Activated CD4-positive, alpha-beta memory T cell treated with anti-CD3 and anti-CD28 coated beads for 36 hours (primary cell): ENCODE measurements at regions not wholly inside any gene's neighbourhood (a gene's known extent, or its start where the extent isn't known, plus 50 kb on each side); places are given as distances from the start of the nearest gene placed in this dataset.

Experiments used
- CTCF ChIA-PET: fragments of 350-600 bp; sonication (Branson Sonifier 250); formaldehyde crosslinking; loops from one replicate; lab custom pipeline; 2021; ENCODE audit warnings: antibody characterized with exemption, inconsistent platforms; lab: Charles Lee
- POLR2A ChIA-PET: fragments of 350-600 bp; sonication (Branson Sonifier 250); formaldehyde crosslinking; loops from one replicate; lab custom pipeline; 2021; ENCODE audit warnings: antibody characterized with exemption; lab: Charles Lee
- DNase-seq: peaks from one replicate; pipeline ENCODE4 v3.0.0-alpha.2; 2020
- H3K27ac Mint-ChIP-seq: one replicate; pipeline ENCODE4 v1.8.0; 2021; ENCODE audit warnings: mixed read lengths
- H3K27me3 Mint-ChIP-seq: one replicate; pipeline ENCODE4 v1.8.0; 2021; ENCODE audit warnings: mixed read lengths
- H3K36me3 Mint-ChIP-seq: one replicate; pipeline ENCODE4 v1.8.0; 2021; ENCODE audit warnings: mixed read lengths
- H3K4me1 Mint-ChIP-seq: one replicate; pipeline ENCODE4 v1.8.0; 2021; ENCODE audit warnings: low read depth, mixed read lengths
- H3K4me3 Mint-ChIP-seq: one replicate; pipeline ENCODE4 v1.8.0; 2021; ENCODE audit warnings: mild to moderate bottlenecking, mixed read lengths
- H3K9me3 Mint-ChIP-seq: one replicate; pipeline ENCODE4 v1.8.0; 2021; ENCODE audit warnings: mixed read lengths
- intact Hi-C: fragments of 100-400 bp; cut with micrococcal nuclease; formaldehyde crosslinking; loops from one replicate; pipeline ENCODE4 v1.15.1; 2023

DNA sequence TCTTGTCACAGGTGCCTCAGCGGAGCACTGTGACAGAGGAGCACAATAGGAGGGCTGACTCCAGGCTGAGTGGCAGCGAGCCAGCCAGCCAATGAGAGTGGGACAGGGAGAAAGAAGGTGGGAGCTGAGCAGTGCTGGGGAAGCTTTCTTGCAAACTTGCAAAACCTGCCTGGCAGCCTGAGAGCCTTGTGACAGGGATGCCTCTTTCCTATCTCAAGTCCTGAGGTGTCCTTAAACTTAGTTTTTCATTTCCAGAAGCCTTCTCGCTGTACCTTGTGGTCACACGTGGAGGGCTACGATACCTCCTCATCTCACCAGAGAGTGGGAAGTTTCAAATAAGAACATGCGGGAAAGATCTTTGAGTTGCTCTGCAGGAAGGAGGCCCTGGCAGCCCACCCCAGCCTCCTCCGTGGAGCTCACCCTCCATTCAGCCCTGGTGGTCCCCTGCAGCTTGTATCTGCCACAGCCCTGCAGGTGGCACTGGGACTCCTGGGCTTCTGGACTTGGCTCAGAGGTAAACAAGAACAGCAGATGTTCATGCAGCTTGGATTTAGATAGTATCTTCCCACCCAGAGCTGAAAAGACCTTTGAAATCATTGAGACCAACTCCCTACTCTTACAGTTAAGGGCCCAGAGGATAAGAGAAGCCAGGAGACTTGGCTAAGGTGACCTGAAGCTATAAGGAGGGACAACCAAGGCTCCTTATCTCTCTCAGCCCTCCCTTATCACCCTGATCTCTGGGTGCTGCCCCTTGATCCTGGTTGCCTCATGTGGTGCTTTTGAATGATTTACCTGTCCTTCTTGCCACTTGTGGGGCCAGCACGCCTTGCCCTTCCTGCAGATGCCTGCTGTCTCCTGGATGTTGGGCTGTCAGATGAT lies 153.5 kb upstream of the MAX start:
- no peaks in the 10 kb centered on the region for H3K27me3 Mint-ChIP-seq
- H3K9me3 Mint-ChIP-seq = peaks cover 7% of the 10 kb centered on the region
- H3K27ac Mint-ChIP-seq = no peak overlapping the region
- H3K4me1 Mint-ChIP-seq = peaks cover 20% of the 10 kb centered on the region
- H3K4me3 Mint-ChIP-seq = no peak overlapping the region
- no peak for DNase-seq
- CTCF ChIA-PET = interaction anchor here (1.1 kb wide), 1 partner anchor 65 kb away, joined by 4 read pairs; no protein-coding TSS in a partner anchor
- intact Hi-C loops = no loop called here
- H3K36me3 Mint-ChIP-seq = peaks cover 2% of the 10 kb centered on the region
- POLR2A ChIA-PET = no interaction called here

DNA sequence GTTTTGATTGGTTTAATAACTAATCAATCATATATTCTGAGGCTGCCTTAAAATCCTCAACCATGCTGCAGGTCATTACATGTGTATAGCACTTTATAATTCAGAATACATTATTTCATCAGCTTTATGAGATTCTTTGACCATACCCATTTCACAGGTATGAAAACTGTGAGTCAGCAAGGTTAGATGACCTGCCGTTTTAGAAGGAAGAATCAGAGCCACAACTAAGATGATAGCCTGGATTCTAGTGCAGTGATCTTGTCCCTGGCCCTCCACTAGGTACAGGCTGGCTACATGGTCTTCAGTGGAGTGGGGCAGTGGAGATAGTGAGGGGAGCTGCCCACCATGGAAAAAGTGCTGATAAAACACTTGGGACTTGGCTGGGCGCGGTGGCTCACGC lies 154.4 kb upstream of the MAX start:
- no peak overlapping the region for H3K27ac Mint-ChIP-seq
- H3K4me3 Mint-ChIP-seq = no peak overlapping the region
- H3K4me1 Mint-ChIP-seq = peaks cover 20% of the 10 kb centered on the region
- peaks cover 2% of the 10 kb centered on the region for H3K36me3 Mint-ChIP-seq
- H3K9me3 Mint-ChIP-seq = peaks cover 10% of the 10 kb centered on the region
- no peaks in the 10 kb centered on the region for H3K27me3 Mint-ChIP-seq
- ChIA-PET CTCF (no interaction called here), POLR2A (no interaction called here)
- no peak for DNase-seq
- intact Hi-C loops = no loop called here

DNA sequence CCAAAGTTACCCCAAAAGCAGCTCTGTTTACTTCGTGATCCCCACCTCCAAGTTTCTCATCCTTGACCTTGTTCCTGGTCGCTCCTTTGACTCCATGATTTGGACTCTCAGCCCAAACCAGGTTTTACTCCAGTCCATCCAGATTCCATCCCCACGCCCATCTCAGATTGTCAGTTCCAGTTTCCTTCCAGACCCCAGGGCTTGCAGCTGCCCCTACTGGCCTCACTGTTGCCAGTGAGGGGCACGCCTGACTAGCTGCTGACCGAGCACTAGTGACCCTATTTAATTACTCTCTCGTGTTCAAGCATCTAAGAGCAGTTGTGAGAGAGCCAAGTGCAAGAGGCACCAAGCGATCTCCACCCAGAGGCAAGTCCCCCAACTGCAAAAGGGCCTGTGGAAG lies 155.1 kb upstream of the FUT8 start:
- ChIA-PET POLR2A (no interaction called here), CTCF (no interaction called here)
- Mint-ChIP-seq H3K27ac (no peak overlapping the region), H3K9me3 (peaks cover 10% of the 10 kb centered on the region), H3K4me1 (peaks cover 20% of the 10 kb centered on the region), H3K27me3 (no peaks in the 10 kb centered on the region), H3K4me3 (no peak overlapping the region), H3K36me3 (peaks cover 2% of the 10 kb centered on the region)
- no peak for DNase-seq
- intact Hi-C loops = no loop called here

DNA sequence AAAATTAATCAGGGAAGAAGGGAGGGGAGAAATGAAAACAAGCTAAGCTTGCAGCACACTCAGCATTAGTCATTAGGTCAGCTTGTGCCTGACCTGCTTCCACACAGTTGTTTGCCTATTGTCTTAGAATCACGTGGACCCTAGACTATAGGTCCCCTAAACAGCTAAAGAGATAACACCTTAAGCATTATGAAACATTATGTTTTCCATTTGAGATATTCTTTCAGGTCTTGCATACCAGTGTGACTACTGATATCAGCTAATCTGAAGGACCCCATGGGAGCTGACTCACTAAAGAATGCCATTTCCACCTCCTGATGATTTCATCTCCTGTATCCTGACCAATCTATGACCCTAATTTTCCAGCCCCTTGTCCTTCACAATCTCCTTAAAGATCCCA lies 154.1 kb upstream of the FUT8 start:
- peaks cover 17% of the 10 kb centered on the region for H3K4me1 Mint-ChIP-seq
- no peaks in the 10 kb centered on the region for H3K27me3 Mint-ChIP-seq
- POLR2A ChIA-PET = no interaction called here
- H3K9me3 Mint-ChIP-seq = peaks cover 10% of the 10 kb centered on the region
- DNase-seq = no peak
- H3K27ac Mint-ChIP-seq = no peak overlapping the region
- H3K4me3 Mint-ChIP-seq = no peak overlapping the region
- intact Hi-C loops = no loop called here
- peaks cover 2% of the 10 kb centered on the region for H3K36me3 Mint-ChIP-seq
- CTCF ChIA-PET = no interaction called here

DNA sequence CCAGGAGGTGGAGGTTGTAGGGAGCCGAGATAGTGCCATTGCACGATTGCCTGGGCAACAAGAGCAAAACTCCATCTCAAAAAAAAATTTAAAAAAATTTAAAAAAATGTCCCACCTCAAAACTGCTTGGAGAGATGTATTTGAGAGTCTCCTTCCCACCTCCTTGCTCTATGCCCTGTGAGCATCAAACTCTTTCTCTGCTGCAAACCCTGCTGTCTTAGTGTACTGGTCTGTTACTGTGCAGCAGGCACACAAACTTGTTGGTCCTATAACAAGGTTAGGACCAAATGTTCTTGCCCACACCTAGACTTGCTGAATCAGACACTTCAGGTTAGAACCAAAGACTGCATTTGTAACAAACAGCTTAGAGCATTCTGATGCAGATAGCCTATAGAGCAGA lies 153.5 kb upstream of the FUT8 start:
- Mint-ChIP-seq H3K27ac (no peak overlapping the region), H3K4me3 (no peak overlapping the region), H3K27me3 (no peaks in the 10 kb centered on the region), H3K9me3 (peaks cover 10% of the 10 kb centered on the region), H3K4me1 (peaks cover 17% of the 10 kb centered on the region), H3K36me3 (peaks cover 2% of the 10 kb centered on the region)
- DNase-seq = no peak
- intact Hi-C loops = no loop called here
- ChIA-PET POLR2A (no interaction called here), CTCF (no interaction called here)

DNA sequence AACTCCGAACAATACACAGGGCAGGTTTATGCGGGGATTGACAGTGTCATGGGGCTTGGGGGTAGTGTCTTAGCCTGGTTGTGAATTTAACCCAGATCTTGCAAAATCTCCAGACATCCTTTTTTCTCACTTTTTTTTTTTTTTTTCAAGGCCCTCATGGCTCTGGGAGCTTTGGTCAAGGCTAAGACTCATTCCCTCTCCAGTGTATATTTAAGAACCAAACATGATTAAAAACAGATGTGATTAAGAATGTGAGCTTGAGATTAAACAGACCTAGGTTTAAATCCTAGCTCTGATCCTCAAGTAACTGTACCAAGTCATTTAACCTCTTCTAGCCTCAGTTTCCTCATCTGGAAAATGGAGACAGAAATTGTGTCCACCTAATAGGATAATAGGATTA lies 151.7 kb upstream of the FUT8 start:
- ChIA-PET CTCF (no interaction called here), POLR2A (no interaction called here)
- peaks cover 10% of the 10 kb centered on the region for H3K9me3 Mint-ChIP-seq
- H3K27me3 Mint-ChIP-seq = no peaks in the 10 kb centered on the region
- intact Hi-C loops = no loop called here
- H3K4me3 Mint-ChIP-seq = no peak overlapping the region
- DNase-seq = no peak
- H3K27ac Mint-ChIP-seq = no peak overlapping the region
- peaks cover 2% of the 10 kb centered on the region for H3K36me3 Mint-ChIP-seq
- H3K4me1 Mint-ChIP-seq = peaks cover 7% of the 10 kb centered on the region

DNA sequence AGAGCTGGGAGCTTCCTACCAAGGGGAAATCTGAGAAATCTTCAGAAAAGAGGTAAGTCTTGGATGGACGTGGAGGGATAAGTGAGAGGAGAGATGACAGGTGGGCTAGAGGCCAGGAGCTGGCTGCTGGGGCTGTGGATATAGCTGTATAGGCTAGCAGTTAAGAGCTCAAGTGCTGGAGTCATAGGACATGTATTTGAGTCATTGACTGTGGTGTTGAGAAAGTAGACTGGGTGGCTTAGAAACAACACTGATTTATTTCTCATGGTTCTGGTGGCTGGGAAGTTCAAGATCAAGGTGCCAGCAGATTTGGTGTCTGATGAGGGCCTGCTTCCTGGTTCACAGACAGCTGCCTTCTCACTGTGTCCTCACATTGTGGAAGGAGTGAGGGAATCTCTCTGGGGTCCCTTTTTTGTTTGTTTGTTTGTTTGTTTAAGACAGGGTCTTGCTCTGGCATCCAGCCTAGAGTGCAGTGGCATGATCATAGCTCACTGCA lies 151.1 kb upstream of the FUT8 start:
- DNase-seq = no peak
- Mint-ChIP-seq H3K4me3 (no peak overlapping the region), H3K27me3 (no peaks in the 10 kb centered on the region), H3K27ac (no peak overlapping the region), H3K36me3 (peaks cover 2% of the 10 kb centered on the region), H3K4me1 (peaks cover 7% of the 10 kb centered on the region), H3K9me3 (peaks cover 10% of the 10 kb centered on the region)
- ChIA-PET CTCF (no interaction called here), POLR2A (interaction anchor here (0.7 kb wide), 1 partner anchor 150 kb away, joined by 3 read pairs; no protein-coding TSS in a partner anchor)
- intact Hi-C loops = no loop called here

DNA sequence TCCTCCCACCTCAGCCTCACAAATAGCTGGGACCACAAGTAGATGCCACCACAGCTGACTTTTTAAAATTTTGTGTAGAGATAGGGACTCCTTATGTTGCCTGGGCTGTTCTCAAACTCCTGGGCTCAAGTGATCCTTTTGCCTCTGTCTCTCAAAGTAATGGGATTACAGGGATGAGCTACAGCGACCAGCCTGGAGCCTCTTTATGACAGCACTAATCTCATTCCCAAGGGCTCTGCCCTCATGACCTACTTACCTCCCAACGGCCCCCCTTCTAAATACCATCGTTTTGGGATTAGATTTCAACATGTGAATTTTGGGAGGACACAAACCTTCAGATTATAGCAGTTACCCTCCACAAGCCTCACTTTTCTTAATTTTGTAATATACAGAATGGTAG lies 150.6 kb upstream of the FUT8 start:
- Mint-ChIP-seq H3K9me3 (peaks cover 10% of the 10 kb centered on the region), H3K4me1 (peaks cover 7% of the 10 kb centered on the region), H3K36me3 (peaks cover 2% of the 10 kb centered on the region), H3K4me3 (no peak overlapping the region), H3K27me3 (no peaks in the 10 kb centered on the region), H3K27ac (no peak overlapping the region)
- CTCF ChIA-PET = no interaction called here
- intact Hi-C loops = no loop called here
- POLR2A ChIA-PET = no interaction called here
- DNase-seq = no peak

DNA sequence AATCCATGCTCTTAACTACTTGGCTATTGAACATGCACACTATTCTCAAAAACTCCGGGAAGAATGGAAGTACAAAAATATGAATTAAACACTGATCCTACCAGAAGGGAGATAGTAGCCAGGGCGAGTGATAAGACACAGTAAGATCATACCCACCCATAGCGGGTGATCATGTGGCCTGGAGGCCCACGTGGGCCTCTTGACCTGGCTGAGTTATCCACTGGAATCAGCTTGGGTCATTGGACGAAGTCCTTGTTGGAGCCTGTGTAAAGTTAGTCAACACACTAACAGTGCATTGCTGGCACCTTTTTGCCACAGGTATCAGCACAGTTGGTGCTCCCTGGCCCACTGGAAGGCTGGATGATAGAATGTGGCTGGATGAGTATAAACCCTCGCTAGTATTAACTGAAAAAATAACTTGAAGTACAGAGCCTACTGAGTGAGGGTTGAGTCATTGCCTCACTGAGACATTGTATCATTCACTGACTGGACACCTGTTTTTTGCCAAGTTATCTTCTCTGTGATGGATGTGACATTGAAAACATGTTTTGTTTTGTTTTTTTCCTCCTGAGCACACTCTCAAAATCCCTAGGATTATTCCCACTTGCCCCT lies 149.2 kb upstream of the FUT8 start:
- peaks cover 5% of the 10 kb centered on the region for H3K4me1 Mint-ChIP-seq
- CTCF ChIA-PET = no interaction called here
- POLR2A ChIA-PET = no interaction called here

DNA sequence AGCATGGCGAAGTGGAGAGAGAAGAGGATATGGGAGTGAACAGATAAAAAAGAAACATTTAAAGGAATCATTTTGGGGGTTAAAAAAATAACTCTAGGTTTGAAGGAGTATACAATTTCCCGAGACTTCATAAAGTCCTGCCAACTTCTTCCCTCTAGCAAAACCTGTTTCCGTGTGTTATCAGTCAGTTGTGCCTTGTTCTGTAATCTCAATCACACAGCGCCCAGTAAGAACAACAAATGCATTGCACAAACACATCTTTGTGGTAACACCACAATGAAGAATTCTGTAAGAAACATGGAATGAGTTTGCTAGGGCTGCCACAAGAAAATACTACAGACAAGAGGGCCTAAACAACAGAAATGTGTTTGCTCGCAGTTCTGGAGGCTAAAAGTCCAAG lies 144.7 kb upstream of the FUT8 start:
- CTCF ChIA-PET = no interaction called here
- Mint-ChIP-seq H3K36me3 (no peaks in the 10 kb centered on the region), H3K4me1 (no peaks in the 10 kb centered on the region), H3K27ac (no peak overlapping the region), H3K9me3 (no peaks in the 10 kb centered on the region), H3K27me3 (no peaks in the 10 kb centered on the region), H3K4me3 (no peak overlapping the region)
- intact Hi-C loops = no loop called here
- POLR2A ChIA-PET = no interaction called here
- DNase-seq = no peak

More for the DNA sequence above, 149.2 kb upstream of the FUT8 start:
- Mint-ChIP-seq H3K9me3 (peaks cover 10% of the 10 kb centered on the region), H3K36me3 (peaks cover 2% of the 10 kb centered on the region), H3K27me3 (no peaks in the 10 kb centered on the region), H3K4me3 (no peak overlapping the region), H3K27ac (no peak overlapping the region)
- intact Hi-C loops = no loop called here
- no peak for DNase-seq

DNA sequence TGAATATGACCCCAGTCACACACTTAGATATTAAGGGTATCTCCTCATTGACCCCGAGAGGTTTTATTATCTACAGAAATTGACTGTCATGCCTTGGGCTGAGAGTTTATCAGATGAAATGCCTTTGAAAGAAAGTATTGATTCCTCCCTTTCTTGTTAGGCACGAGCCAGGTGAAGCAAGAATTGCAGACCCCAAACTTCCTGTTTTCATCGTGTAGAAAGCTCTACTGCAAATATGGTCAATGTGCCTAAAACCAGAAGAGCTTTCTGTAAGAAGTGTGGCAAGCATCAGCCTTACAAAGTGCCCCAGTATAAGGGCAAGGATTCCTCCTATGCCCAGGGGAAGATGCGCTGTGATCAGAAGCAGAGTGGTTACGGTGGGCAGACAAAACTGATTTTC lies 143.9 kb upstream of the FUT8 start:
- CTCF ChIA-PET = no interaction called here
- no peaks in the 10 kb centered on the region for H3K27me3 Mint-ChIP-seq
- POLR2A ChIA-PET = no interaction called here
- no peak overlapping the region for H3K27ac Mint-ChIP-seq
- H3K4me1 Mint-ChIP-seq = no peaks in the 10 kb centered on the region
- H3K4me3 Mint-ChIP-seq = no peak overlapping the region
- H3K9me3 Mint-ChIP-seq = no peaks in the 10 kb centered on the region
- intact Hi-C loops = no loop called here
- no peaks in the 10 kb centered on the region for H3K36me3 Mint-ChIP-seq
- DNase-seq = no peak

DNA sequence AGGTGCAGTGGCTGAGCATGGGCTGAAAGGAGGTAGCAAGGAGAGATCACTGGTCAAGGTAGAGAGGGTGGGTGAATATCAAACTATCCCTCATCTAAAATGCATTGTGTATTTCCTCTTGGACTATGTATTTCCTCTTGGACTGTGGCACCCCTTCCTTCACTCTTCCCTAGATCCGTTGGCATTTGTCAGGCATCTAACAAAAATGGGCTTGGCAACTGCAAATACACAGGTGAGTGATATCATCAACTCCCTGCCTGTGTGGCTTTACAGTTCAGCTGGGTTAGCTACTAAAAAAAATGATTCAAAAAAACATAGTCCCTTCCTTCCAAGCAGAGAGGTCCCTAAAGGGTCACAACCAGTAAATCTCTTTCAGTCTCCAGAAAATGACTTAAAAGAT lies 142.8 kb upstream of the FUT8 start:
- intact Hi-C loops = no loop called here
- no peak overlapping the region for H3K4me3 Mint-ChIP-seq
- CTCF ChIA-PET = no interaction called here
- H3K27me3 Mint-ChIP-seq = no peaks in the 10 kb centered on the region
- H3K36me3 Mint-ChIP-seq = no peaks in the 10 kb centered on the region
- POLR2A ChIA-PET = no interaction called here
- DNase-seq = no peak
- no peak overlapping the region for H3K27ac Mint-ChIP-seq
- no peaks in the 10 kb centered on the region for H3K9me3 Mint-ChIP-seq
- no peaks in the 10 kb centered on the region for H3K4me1 Mint-ChIP-seq
